Activated naive CD8-positive, alpha-beta T cell treated with anti-CD3 and anti-CD28 coated beads for 36 hours (primary cell): ENCODE measurements at regions not wholly inside any gene's neighbourhood (a gene's known extent, or its start where the extent isn't known, plus 50 kb on each side); places are given as distances from the start of the nearest gene placed in this dataset.

Experiments used
- DNase-seq: peaks from one replicate; pipeline ENCODE4 v3.0.0; 2021
- H3K27ac Mint-ChIP-seq: one replicate; pipeline ENCODE4 v1.8.0; 2022; ENCODE audit warnings: mild to moderate bottlenecking, moderate library complexity, mixed read lengths
- H3K27me3 Mint-ChIP-seq: one replicate; pipeline ENCODE4 v1.8.0; 2022; ENCODE audit warnings: mild to moderate bottlenecking, mixed read lengths
- H3K36me3 Mint-ChIP-seq: one replicate; pipeline ENCODE4 v1.8.0; 2021; ENCODE audit warnings: mild to moderate bottlenecking, mixed read lengths
- H3K4me1 Mint-ChIP-seq: one replicate; pipeline ENCODE4 v1.8.0; 2021; ENCODE audit warnings: mixed read lengths
- H3K4me3 Mint-ChIP-seq: one replicate; pipeline ENCODE4 v1.8.0; 2022; ENCODE audit warnings: mild to moderate bottlenecking, moderate library complexity, mixed read lengths
- H3K9me3 Mint-ChIP-seq: one replicate; pipeline ENCODE4 v1.8.0; 2022; ENCODE audit warnings: mixed read lengths

DNA sequence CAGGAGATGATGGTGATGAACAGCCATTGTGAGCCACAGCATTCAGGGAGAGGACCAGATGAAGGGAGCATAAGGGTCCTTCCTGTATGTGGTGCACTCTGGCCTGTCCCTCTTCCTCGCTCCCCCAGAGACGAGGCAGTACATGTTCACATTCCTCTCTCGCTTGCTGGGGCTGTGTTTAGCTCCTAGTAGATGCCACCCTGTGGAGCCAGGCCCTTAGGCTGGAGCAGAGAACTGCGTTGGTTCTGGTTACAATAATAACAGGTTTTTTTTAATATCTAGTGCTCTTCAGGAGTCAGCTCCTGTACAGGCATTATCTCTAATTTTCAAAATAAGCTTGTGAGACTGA, 171.1 kb upstream of the MYT1L start:
- no peaks in the 10 kb centered on the region for H3K4me1 Mint-ChIP-seq
- no peak for DNase-seq

GRCh38 chr2:2501454-2502200, 170.6 kb upstream of the MYT1L start:
- H3K9me3 Mint-ChIP-seq, result no peaks in the 10 kb centered on the region
- H3K4me1 Mint-ChIP-seq, result no peaks in the 10 kb centered on the region
- H3K27ac Mint-ChIP-seq, result no peak overlapping the region
- peaks cover 3% of the 10 kb centered on the region for H3K27me3 Mint-ChIP-seq
- DNase-seq, result no peak
- H3K4me3 Mint-ChIP-seq, result no peak overlapping the region
- H3K36me3 Mint-ChIP-seq, result no peaks in the 10 kb centered on the region

More for the DNA sequence above, 171.1 kb upstream of the MYT1L start:
- H3K27ac Mint-ChIP-seq, result no peak overlapping the region
- no peaks in the 10 kb centered on the region for H3K36me3 Mint-ChIP-seq
- H3K4me3 Mint-ChIP-seq, result no peak overlapping the region
- H3K9me3 Mint-ChIP-seq, result no peaks in the 10 kb centered on the region
- H3K27me3 Mint-ChIP-seq, result peaks cover 3% of the 10 kb centered on the region

DNA sequence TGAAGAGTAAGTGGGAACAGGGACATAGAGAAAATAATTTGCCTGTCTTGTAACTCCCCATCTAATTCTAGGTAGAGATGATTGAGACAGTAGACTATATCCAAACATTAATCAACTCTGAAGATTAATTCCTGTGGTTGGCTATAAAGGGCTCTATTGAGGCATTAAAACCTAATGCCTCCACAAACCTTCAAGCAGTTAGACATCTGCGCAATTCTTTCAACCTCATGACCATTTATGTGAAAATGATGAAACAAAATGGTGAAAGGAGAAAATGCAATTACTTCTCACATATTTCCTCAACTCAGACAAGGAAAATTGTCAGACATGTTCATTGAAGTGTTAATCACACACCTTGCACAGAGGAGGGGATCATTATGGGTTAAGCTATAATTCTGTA, 164.5 kb upstream of the MYT1L start:
- DNase-seq, result no peak
- no peaks in the 10 kb centered on the region for H3K9me3 Mint-ChIP-seq
- no peak overlapping the region for H3K27ac Mint-ChIP-seq
- no peaks in the 10 kb centered on the region for H3K4me1 Mint-ChIP-seq
- H3K27me3 Mint-ChIP-seq, result peaks cover 4% of the 10 kb centered on the region
- H3K4me3 Mint-ChIP-seq, result no peak overlapping the region
- H3K36me3 Mint-ChIP-seq, result no peaks in the 10 kb centered on the region

- Mint-ChIP-seq H3K27ac (no peak overlapping the region), H3K4me3 (no peak overlapping the region), H3K4me1 (no peaks in the 10 kb centered on the region), H3K9me3 (no peaks in the 10 kb centered on the region), H3K27me3 (peaks cover 4% of the 10 kb centered on the region), H3K36me3 (no peaks in the 10 kb centered on the region)
- DNase-seq, result no peak
These were observed 162.4 kb upstream of the MYT1L start for GRCh38 chr2:2493496-2493895.

GRCh38 chr2:2492800-2493199, 161.7 kb upstream of the MYT1L start:
- H3K4me1 Mint-ChIP-seq, result no peaks in the 10 kb centered on the region
- H3K27ac Mint-ChIP-seq, result no peak overlapping the region
- no peaks in the 10 kb centered on the region for H3K9me3 Mint-ChIP-seq
- DNase-seq, result no peak
- H3K4me3 Mint-ChIP-seq, result no peak overlapping the region
- H3K36me3 Mint-ChIP-seq, result no peaks in the 10 kb centered on the region
- H3K27me3 Mint-ChIP-seq, result peaks cover 7% of the 10 kb centered on the region

GRCh38 chr2:2491964-2492363, 160.9 kb upstream of the MYT1L start:
- peaks cover 7% of the 10 kb centered on the region for H3K27me3 Mint-ChIP-seq
- no peaks in the 10 kb centered on the region for H3K9me3 Mint-ChIP-seq
- H3K36me3 Mint-ChIP-seq, result no peaks in the 10 kb centered on the region
- no peak for DNase-seq
- no peak overlapping the region for H3K27ac Mint-ChIP-seq
- H3K4me3 Mint-ChIP-seq, result no peak overlapping the region
- no peaks in the 10 kb centered on the region for H3K4me1 Mint-ChIP-seq

DNA sequence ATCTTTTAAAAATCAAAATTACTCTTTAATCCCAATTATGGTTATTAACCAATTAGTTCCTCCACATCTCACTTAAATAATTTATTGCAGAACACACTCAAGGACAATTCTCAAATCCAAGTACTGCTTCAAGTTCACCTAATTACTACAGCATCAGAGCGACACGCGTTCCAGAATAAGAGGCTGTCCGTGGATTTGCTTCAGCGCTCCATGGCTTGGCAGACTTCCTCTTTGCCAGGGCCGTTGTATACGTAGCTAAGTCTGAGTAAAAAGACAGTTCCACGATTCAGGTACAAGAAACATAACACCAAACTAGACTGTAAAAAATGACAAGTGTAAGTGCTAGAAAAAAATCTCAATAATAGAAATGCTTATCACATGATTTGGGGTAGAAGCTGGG, 153.2 kb upstream of the MYT1L start:
- Mint-ChIP-seq H3K27me3 (peaks cover 13% of the 10 kb centered on the region), H3K4me1 (no peaks in the 10 kb centered on the region)
- DNase-seq, result no peak

DNA sequence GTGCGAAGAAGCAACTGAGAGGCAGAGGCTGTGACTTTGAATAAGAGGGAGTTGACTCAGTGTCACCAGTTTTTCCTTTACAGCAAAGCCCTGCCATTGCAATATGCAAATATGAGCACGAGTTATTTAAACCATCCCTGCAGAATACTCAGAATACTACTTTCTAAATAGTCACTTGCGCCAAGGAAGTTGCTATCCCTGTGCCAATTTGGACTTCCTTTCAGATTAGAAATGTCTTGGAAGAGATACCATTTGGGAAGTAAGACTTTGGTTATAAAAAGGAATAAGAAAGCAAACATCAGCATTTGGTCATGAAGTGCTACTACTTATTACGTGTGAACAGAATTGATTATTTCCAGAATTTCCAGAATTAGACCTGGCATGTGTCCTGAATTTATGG, 151.8 kb upstream of the MYT1L start:
- H3K27me3 Mint-ChIP-seq, result peaks cover 10% of the 10 kb centered on the region
- H3K4me3 Mint-ChIP-seq, result no peak overlapping the region
- no peaks in the 10 kb centered on the region for H3K4me1 Mint-ChIP-seq
- H3K27ac Mint-ChIP-seq, result no peak overlapping the region
- DNase-seq, result no peak
- no peaks in the 10 kb centered on the region for H3K36me3 Mint-ChIP-seq
- H3K9me3 Mint-ChIP-seq, result peaks cover 4% of the 10 kb centered on the region

More for the DNA sequence above, 153.2 kb upstream of the MYT1L start:
- Mint-ChIP-seq H3K4me3 (no peak overlapping the region), H3K27ac (no peak overlapping the region), H3K36me3 (no peaks in the 10 kb centered on the region), H3K9me3 (peaks cover 4% of the 10 kb centered on the region)

DNA sequence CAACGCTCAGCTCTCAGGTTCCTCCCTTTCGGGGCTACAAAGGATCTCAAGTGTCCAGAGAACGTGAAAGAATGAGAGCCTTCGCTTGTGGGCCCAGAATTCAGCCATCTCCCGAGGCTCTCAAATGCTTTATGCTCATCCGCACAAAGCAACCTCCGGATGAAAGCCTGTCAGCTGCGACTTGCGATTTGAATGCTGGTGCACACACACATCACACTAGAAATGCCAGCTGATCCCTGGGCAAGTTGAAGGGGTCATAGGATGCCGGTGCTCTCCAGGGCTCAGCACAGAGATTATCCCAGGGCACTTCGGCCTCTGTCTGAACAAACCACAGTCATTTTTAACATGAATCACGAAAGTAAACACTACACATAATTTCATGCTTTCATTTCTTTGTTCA, 141.8 kb upstream of the MYT1L start:
- Mint-ChIP-seq H3K4me1 (no peaks in the 10 kb centered on the region), H3K36me3 (no peaks in the 10 kb centered on the region), H3K27ac (no peak overlapping the region), H3K27me3 (peaks cover 4% of the 10 kb centered on the region), H3K4me3 (no peak overlapping the region), H3K9me3 (no peaks in the 10 kb centered on the region)
- no peak for DNase-seq

DNA sequence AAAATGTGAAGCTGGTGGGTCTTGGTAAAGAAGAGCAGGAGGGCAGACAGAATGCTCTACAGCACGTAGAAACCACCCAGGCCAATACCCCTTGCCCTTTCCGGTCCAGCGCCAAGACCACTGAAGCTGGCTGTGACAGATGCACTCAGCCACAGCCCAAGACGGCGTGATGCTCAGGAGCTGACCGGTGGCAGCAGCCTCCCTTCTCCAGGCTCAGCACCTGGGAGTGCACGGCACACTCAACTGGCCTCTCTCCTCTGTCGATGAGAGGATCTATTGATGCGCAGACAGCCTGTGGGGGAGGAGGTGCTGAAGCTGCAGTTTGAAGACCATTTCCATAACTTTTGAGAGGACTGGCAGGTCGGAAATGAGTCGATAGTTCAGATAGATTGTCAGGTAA, 141.0 kb upstream of the MYT1L start:
- Mint-ChIP-seq H3K36me3 (no peaks in the 10 kb centered on the region), H3K4me3 (no peak overlapping the region), H3K9me3 (no peaks in the 10 kb centered on the region), H3K27me3 (peaks cover 4% of the 10 kb centered on the region), H3K27ac (no peak overlapping the region), H3K4me1 (no peaks in the 10 kb centered on the region)
- no peak for DNase-seq

GRCh38 chr2:2466534-2466933, 135.5 kb upstream of the MYT1L start:
- Mint-ChIP-seq H3K36me3 (no peaks in the 10 kb centered on the region), H3K27ac (no peak overlapping the region), H3K4me3 (no peak overlapping the region), H3K27me3 (peaks cover 6% of the 10 kb centered on the region), H3K9me3 (no peaks in the 10 kb centered on the region), H3K4me1 (no peaks in the 10 kb centered on the region)
- no peak for DNase-seq

- Mint-ChIP-seq H3K36me3 (no peaks in the 10 kb centered on the region), H3K4me3 (no peak overlapping the region), H3K27ac (no peak overlapping the region), H3K27me3 (peaks cover 6% of the 10 kb centered on the region), H3K4me1 (no peaks in the 10 kb centered on the region), H3K9me3 (no peaks in the 10 kb centered on the region)
- DNase-seq, result no peak
These were observed 133.6 kb upstream of the MYT1L start for GRCh38 chr2:2464643-2465042.

- Mint-ChIP-seq H3K9me3 (no peaks in the 10 kb centered on the region), H3K4me3 (no peak overlapping the region), H3K4me1 (no peaks in the 10 kb centered on the region), H3K27me3 (peaks cover 6% of the 10 kb centered on the region), H3K36me3 (no peaks in the 10 kb centered on the region), H3K27ac (no peak overlapping the region)
- no peak for DNase-seq
These were observed 133.0 kb upstream of the MYT1L start for GRCh38 chr2:2464094-2464493.

DNA sequence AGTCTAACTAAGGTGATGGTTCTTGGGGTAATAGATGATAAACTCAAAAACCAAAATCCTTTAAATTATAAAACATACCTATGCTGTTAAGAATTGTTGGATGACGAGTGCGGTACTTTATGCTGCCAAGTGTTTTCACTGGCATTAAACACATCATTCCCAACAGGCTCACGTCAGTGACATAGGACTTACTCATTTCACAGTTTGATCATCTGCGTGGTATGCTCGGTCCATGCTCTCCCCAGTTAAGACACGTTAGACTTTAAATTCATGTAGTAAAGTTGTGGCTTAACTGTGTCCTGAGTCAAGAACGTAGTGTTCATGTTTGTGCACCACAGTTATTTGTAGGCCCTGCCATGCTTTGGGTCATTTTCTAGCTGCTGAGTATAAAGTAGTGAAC, 125.6 kb upstream of the MYT1L start:
- peaks cover 9% of the 10 kb centered on the region for H3K27me3 Mint-ChIP-seq
- H3K36me3 Mint-ChIP-seq, result no peaks in the 10 kb centered on the region
- no peaks in the 10 kb centered on the region for H3K4me1 Mint-ChIP-seq
- no peak overlapping the region for H3K4me3 Mint-ChIP-seq
- DNase-seq, result no peak
- no peak overlapping the region for H3K27ac Mint-ChIP-seq
- H3K9me3 Mint-ChIP-seq, result no peaks in the 10 kb centered on the region

GRCh38 chr2:2455151-2455550, 124.1 kb upstream of the MYT1L start:
- H3K27ac Mint-ChIP-seq, result no peak overlapping the region
- no peak for DNase-seq

DNA sequence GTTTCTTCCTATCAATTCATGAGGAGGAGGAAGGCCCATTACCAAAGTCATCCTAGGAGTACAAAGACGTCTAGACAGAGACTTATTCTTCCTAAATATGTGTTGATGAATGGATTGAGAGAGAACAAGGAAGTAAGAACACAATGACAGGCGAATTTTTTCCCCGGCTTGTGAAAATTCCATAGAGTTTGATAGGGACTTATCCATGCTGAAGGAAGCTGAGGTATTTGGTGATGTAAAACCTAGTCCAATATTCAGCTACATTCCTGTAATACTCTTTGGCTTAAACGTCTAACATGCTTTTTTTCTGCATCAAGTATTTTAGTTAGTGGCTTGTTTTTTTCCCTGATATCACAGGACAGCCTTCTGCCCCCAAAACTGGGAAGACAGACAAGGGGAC, 121.9 kb upstream of the MYT1L start:
- no peaks in the 10 kb centered on the region for H3K36me3 Mint-ChIP-seq
- H3K4me3 Mint-ChIP-seq, result no peak overlapping the region

More at GRCh38 chr2:2455151-2455550, 124.1 kb upstream of the MYT1L start:
- no peaks in the 10 kb centered on the region for H3K4me1 Mint-ChIP-seq
- peaks cover 9% of the 10 kb centered on the region for H3K27me3 Mint-ChIP-seq
- H3K4me3 Mint-ChIP-seq, result no peak overlapping the region
- H3K36me3 Mint-ChIP-seq, result no peaks in the 10 kb centered on the region
- no peaks in the 10 kb centered on the region for H3K9me3 Mint-ChIP-seq

More for the DNA sequence above, 121.9 kb upstream of the MYT1L start:
- Mint-ChIP-seq H3K4me1 (no peaks in the 10 kb centered on the region), H3K9me3 (no peaks in the 10 kb centered on the region), H3K27me3 (peaks cover 9% of the 10 kb centered on the region), H3K27ac (no peak overlapping the region)
- DNase-seq, result no peak
